ENCODE measurements at regions not wholly inside any gene's neighbourhood (a gene's known extent, or its start where the extent isn't known, plus 50 kb on each side); places are given as distances from the start of the nearest gene placed in this dataset.
"Not testable (repeated sequence)": the region's sequence is repeated elsewhere in the genome, so short reads cannot be mapped to it uniquely, and the experiment has no call there.

GRCh38 chr20:54726687-54727300 is 251.4 kb downstream of the DOK5 start:
- H3K4me1 ChIP-seq, result no peaks in the 10 kb centered on the region
- TF ChIP-seq POLR2AphosphoS5 (IDR thresholded peaks at IDR 0.05) (no peak), CTCF (IDR thresholded peaks at IDR 0.05) (no peak), EP300 (IDR thresholded peaks at IDR 0.05) (no peak), POLR2A (IDR thresholded peaks at IDR 0.05; ENCODE audit: low read depth) (no peak)
- intact Hi-C loops (cut with DNase I), result no loop called here
- H3K27me3 ChIP-seq, result no peaks in the 10 kb centered on the region
- no peak overlapping the region for H3K4me3 ChIP-seq
- WGBS, result 46% methylated on average over 6 of the region's 6 CpGs
- H3K9me3 ChIP-seq, result no peaks in the 10 kb centered on the region
- no peak for DNase-seq (ENCODE audit: extremely low spot score)
- no peak overlapping the region for H3K27ac ChIP-seq (replicated peaks in 1 of 4)
- no peaks in the 10 kb centered on the region for H3K36me3 ChIP-seq

- 74% methylated on average over 2 of the region's 2 CpGs for WGBS
- H3K27me3 ChIP-seq; intact Hi-C loops (cut with DNase I); H3K4me3 ChIP-seq; H3K9me3 ChIP-seq; H3K4me1 ChIP-seq; DNase-seq (ENCODE audit: extremely low spot score); H3K27ac ChIP-seq (replicated peaks in 1 of 4); H3K36me3 ChIP-seq: not testable (repeated sequence)
These were observed 249.9 kb downstream of the DOK5 start for GRCh38 chr20:54725266-54725665.

- H3K27ac ChIP-seq (replicated peaks in 1 of 4), result no peak overlapping the region
- DNase-seq (ENCODE audit: extremely low spot score), result no peak
- no peaks in the 10 kb centered on the region for H3K36me3 ChIP-seq
- H3K4me1 ChIP-seq, result no peaks in the 10 kb centered on the region
- H3K4me3 ChIP-seq, result no peak overlapping the region
- WGBS, result 93% methylated on average over 1 of the region's 1 CpG
- no peaks in the 10 kb centered on the region for H3K27me3 ChIP-seq
- intact Hi-C loops (cut with DNase I), result no loop called here
- no peak for TF ChIP-seq POLR2A (IDR thresholded peaks at IDR 0.05; ENCODE audit: low read depth)
- TF ChIP-seq CTCF (IDR thresholded peaks at IDR 0.05), result no peak
- no peak for TF ChIP-seq POLR2AphosphoS5 (IDR thresholded peaks at IDR 0.05)
- H3K9me3 ChIP-seq, result no peaks in the 10 kb centered on the region
These were observed 248.3 kb downstream of the DOK5 start for GRCh38 chr20:54723723-54724122.

- no peaks in the 10 kb centered on the region for H3K9me3 ChIP-seq
- WGBS, result 44% methylated on average over 3 of the region's 3 CpGs
- H3K4me3 ChIP-seq, result no peak overlapping the region
- H3K27ac ChIP-seq (replicated peaks in 1 of 4), result no peak overlapping the region
- TF ChIP-seq CTCF (IDR thresholded peaks at IDR 0.05) (no peak), EP300 (IDR thresholded peaks at IDR 0.05) (no peak), POLR2A (IDR thresholded peaks at IDR 0.05; ENCODE audit: low read depth) (no peak), POLR2AphosphoS5 (IDR thresholded peaks at IDR 0.05) (no peak)
- H3K4me1 ChIP-seq, result no peaks in the 10 kb centered on the region
- no peaks in the 10 kb centered on the region for H3K36me3 ChIP-seq
- H3K27me3 ChIP-seq, result no peaks in the 10 kb centered on the region
- no peak for DNase-seq (ENCODE audit: extremely low spot score)
- intact Hi-C loops (cut with DNase I), result no loop called here
These were observed 242.6 kb downstream of the DOK5 start for GRCh38 chr20:54717983-54718382.

- H3K9me3 ChIP-seq, result no peaks in the 10 kb centered on the region
- TF ChIP-seq POLR2A (IDR thresholded peaks at IDR 0.05; ENCODE audit: low read depth) (no peak), EP300 (IDR thresholded peaks at IDR 0.05) (no peak)
- DNase-seq (ENCODE audit: extremely low spot score), result no peak
- no peaks in the 10 kb centered on the region for H3K27me3 ChIP-seq
- no peaks in the 10 kb centered on the region for H3K4me1 ChIP-seq
- H3K4me3 ChIP-seq, result no peak overlapping the region
- H3K27ac ChIP-seq (replicated peaks in 1 of 4), result no peak overlapping the region
- no peaks in the 10 kb centered on the region for H3K36me3 ChIP-seq
- intact Hi-C loops (cut with DNase I), result no loop called here
These were observed 241.4 kb downstream of the DOK5 start for GRCh38 chr20:54716790-54717189.

GRCh38 chr20:54716174-54716747 is 240.9 kb downstream of the DOK5 start:
- no peaks in the 10 kb centered on the region for H3K4me1 ChIP-seq
- no peaks in the 10 kb centered on the region for H3K9me3 ChIP-seq
- H3K27me3 ChIP-seq, result no peaks in the 10 kb centered on the region
- H3K4me3 ChIP-seq, result no peak overlapping the region
- intact Hi-C loops (cut with DNase I), result no loop called here
- no peak overlapping the region for H3K27ac ChIP-seq (replicated peaks in 1 of 4)
- no peak for TF ChIP-seq POLR2A (IDR thresholded peaks at IDR 0.05; ENCODE audit: low read depth)
- no peak for TF ChIP-seq CTCF (IDR thresholded peaks at IDR 0.05)
- no peak for TF ChIP-seq POLR2AphosphoS5 (IDR thresholded peaks at IDR 0.05)
- no peak for TF ChIP-seq EP300 (IDR thresholded peaks at IDR 0.05)
- whole genome bisulfite sequencing, result 77% methylated on average over 5 of the region's 5 CpGs
- DNase-seq (ENCODE audit: extremely low spot score), result no peak
- H3K36me3 ChIP-seq, result no peaks in the 10 kb centered on the region

All from esophagus muscularis mucosa (tissue), 4 donors.